SU-DHL-6 (cell line): ENCODE measurements at regions not wholly inside any gene's neighbourhood (a gene's known extent, or its start where the extent isn't known, plus 50 kb on each side); places are given as distances from the start of the nearest gene placed in this dataset.

Experiments used
- EZH2phosphoT487 ChIP-seq: fragments of 200-600 bp; sonication (generic), shearing (Covaris generic); conservative IDR thresholded peaks from 2 replicates; pipeline ENCODE4 v1.6.1; 2018; ENCODE audit warnings: mild to moderate bottlenecking, antibody characterized with exemption, low read length, moderate library complexity, mixed read lengths
- TF ChIP-seq, protein P1 (sequence below): fragments of 200-600 bp; sonication (generic); IDR thresholded peaks from one replicate; pipeline ENCODE4 v1.5.1; 2017; ENCODE audit warnings: antibody characterized with exemption, mild to moderate bottlenecking, low read length, moderate library complexity; ENCODE audit not compliant: insufficient read depth, poor library complexity, severe bottlenecking

DNA sequence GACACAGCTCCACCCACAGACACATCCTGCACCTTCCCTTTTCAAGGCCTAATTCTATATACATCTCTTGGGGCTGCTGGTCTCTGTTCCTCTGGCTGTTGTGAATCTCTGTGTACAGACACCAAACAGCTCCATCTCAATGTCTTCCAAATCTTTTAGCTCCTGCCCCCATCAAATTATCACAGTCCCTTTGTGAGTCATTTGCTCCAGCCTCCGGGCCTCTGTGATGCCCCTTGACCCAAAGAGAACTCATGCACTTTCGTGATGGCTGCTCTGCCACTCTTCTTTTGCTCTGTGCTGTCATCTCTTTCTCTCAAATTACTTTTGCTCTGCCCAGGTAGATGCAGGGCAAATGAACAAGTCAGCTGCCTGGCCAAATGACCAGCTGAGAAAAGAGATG lies 369.0 kb upstream of the CDIN1 start:
- TF ChIP-seq, protein P1, sequence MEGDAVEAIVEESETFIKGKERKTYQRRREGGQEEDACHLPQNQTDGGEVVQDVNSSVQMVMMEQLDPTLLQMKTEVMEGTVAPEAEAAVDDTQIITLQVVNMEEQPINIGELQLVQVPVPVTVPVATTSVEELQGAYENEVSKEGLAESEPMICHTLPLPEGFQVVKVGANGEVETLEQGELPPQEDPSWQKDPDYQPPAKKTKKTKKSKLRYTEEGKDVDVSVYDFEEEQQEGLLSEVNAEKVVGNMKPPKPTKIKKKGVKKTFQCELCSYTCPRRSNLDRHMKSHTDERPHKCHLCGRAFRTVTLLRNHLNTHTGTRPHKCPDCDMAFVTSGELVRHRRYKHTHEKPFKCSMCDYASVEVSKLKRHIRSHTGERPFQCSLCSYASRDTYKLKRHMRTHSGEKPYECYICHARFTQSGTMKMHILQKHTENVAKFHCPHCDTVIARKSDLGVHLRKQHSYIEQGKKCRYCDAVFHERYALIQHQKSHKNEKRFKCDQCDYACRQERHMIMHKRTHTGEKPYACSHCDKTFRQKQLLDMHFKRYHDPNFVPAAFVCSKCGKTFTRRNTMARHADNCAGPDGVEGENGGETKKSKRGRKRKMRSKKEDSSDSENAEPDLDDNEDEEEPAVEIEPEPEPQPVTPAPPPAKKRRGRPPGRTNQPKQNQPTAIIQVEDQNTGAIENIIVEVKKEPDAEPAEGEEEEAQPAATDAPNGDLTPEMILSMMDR: no peak
- no peak for TF ChIP-seq EZH2phosphoT487
